ENCODE measurements at regions not wholly inside any gene's neighbourhood (a gene's known extent, or its start where the extent isn't known, plus 50 kb on each side); places are given as distances from the start of the nearest gene placed in this dataset.

DNA sequence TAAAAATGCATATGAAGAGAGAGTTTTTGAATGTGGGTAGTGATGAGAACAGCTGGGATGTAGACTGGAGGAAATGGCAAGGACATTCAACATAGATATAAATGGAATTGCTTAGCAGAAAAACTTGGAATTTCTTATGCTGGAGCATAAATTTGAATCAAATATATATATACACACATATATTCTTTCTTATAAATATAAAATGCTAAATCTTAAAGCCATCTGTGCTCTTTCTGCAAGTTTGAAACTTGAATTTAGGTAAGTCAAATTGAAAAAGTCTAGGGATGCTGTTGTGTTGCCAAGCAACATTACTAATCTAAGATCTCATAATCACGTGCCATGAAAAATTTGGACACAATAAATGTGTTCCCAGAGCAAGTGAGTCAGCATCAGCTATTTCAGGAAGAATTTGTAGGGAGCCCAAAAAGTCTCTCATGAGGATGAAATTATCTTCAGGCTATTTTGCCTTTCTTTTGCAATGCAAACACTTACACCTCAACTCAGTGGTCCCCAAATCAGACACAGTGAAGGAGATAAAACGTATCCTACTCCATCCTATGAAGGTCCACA, 58.4 kb upstream of the ALDH1A1 start:
- TF ChIP-seq, protein P1, sequence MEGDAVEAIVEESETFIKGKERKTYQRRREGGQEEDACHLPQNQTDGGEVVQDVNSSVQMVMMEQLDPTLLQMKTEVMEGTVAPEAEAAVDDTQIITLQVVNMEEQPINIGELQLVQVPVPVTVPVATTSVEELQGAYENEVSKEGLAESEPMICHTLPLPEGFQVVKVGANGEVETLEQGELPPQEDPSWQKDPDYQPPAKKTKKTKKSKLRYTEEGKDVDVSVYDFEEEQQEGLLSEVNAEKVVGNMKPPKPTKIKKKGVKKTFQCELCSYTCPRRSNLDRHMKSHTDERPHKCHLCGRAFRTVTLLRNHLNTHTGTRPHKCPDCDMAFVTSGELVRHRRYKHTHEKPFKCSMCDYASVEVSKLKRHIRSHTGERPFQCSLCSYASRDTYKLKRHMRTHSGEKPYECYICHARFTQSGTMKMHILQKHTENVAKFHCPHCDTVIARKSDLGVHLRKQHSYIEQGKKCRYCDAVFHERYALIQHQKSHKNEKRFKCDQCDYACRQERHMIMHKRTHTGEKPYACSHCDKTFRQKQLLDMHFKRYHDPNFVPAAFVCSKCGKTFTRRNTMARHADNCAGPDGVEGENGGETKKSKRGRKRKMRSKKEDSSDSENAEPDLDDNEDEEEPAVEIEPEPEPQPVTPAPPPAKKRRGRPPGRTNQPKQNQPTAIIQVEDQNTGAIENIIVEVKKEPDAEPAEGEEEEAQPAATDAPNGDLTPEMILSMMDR (IDR thresholded peaks at IDR 0.05), result no peak
- TF ChIP-seq POLR2AphosphoS5 (IDR thresholded peaks at IDR 0.05), result peak in 1 of 3 donors; percentile 32
